ENCODE measurements at regions not wholly inside any gene's neighbourhood (a gene's known extent, or its start where the extent isn't known, plus 50 kb on each side); places are given as distances from the start of the nearest gene placed in this dataset.

GRCh38 chr2:37744010-37744409, 72.6 kb upstream of the CDC42EP3 start:
- TF ChIP-seq TAF1 (IDR thresholded peaks at IDR 0.05; ENCODE audit: low read depth, low read length) (no peak), POLR2A (IDR thresholded peaks at IDR 0.05; ENCODE audit: low read depth, low read length) (no peak), POLR2AphosphoS5 (IDR thresholded peaks at IDR 0.05; ENCODE audit: low read depth, low read length) (no peak), PAX5 (IDR thresholded peaks at IDR 0.05; ENCODE audit: insufficient read depth, low read length, severe bottlenecking) (no peak), POU2F2 (IDR thresholded peaks at IDR 0.05; ENCODE audit: low read depth, low read length) (no peak), SPI1 (IDR thresholded peaks at IDR 0.05; ENCODE audit: low read depth, low read length) (no peak)

Measured in GM12891 (cell line).